GM20000 (cell line): ENCODE measurements at regions not wholly inside any gene's neighbourhood (a gene's known extent, or its start where the extent isn't known, plus 50 kb on each side); places are given as distances from the start of the nearest gene placed in this dataset.

ENCODE experiments used
- DNase-seq: peaks from one replicate; pipeline ENCODE4 v3.0.0; 2012; ENCODE audit warnings: low spot score
- CTCF ChIP-seq: IDR thresholded peaks from 2 replicates; pipeline ENCODE4 v1.5.1; 2012; ENCODE audit warnings: mild to moderate bottlenecking, control low read depth; ENCODE audit errors: extremely low read depth, missing control alignments

- no peak for TF ChIP-seq CTCF
- no peak for DNase-seq
Measured at GRCh38 chr5:45042283-45042682, 233.5 kb downstream of the MRPS30 start.

- no peak for DNase-seq
- TF ChIP-seq CTCF: no peak
Measured at GRCh38 chr5:45057564-45057963, 248.8 kb downstream of the MRPS30 start.

- no peak for TF ChIP-seq CTCF
- DNase-seq: no peak
Measured at GRCh38 chr5:45060724-45061123, 252.0 kb downstream of the MRPS30 start.

- DNase-seq: no peak
- no peak for TF ChIP-seq CTCF
Measured at GRCh38 chr5:45062044-45062443, 253.3 kb downstream of the MRPS30 start.

GRCh38 chr5:45081082-45081481 lies 272.3 kb downstream of the MRPS30 start:
- no peak for TF ChIP-seq CTCF
- no peak for DNase-seq

- TF ChIP-seq CTCF: no peak
- DNase-seq: no peak
Measured at GRCh38 chr5:45089870-45090269, 281.1 kb downstream of the MRPS30 start.

- no peak for DNase-seq
Measured at GRCh38 chr5:45093377-45093776, 284.6 kb downstream of the MRPS30 start.

More at GRCh38 chr5:45093377-45093776, 284.6 kb downstream of the MRPS30 start:
- no peak for TF ChIP-seq CTCF
